Gastroesophageal sphincter (tissue), 3 donors: ENCODE measurements at regions not wholly inside any gene's neighbourhood (a gene's known extent, or its start where the extent isn't known, plus 50 kb on each side); places are given as distances from the start of the nearest gene placed in this dataset.

Experiments
- CTCF ChIP-seq, 4 experiments: fragments of 200-600 bp in 2 of 4; fragments of 450-650 bp in 2 of 4; sonication (generic) in 1 of 4; IDR thresholded peaks; one replicate each; pipeline ENCODE4 v1.5.1; 2017 to 2019; ENCODE audit warnings: antibody characterized with exemption in 4 of 4, mild to moderate bottlenecking in 2 of 4, moderate library complexity in 2 of 4
- POLR2A ChIP-seq, 2 donors: fragments of 450-650 bp; IDR thresholded peaks; one replicate each; pipeline ENCODE4 v1.6.1; 2017; ENCODE audit warnings: antibody characterized with exemption in 2 of 2, mild to moderate bottlenecking in 2 of 2, moderate library complexity in 1 of 2

- TF ChIP-seq CTCF (IDR thresholded peaks at IDR 0.05) = no peak
- no peak for TF ChIP-seq POLR2A (IDR thresholded peaks at IDR 0.05)
Measured at GRCh38 chrX:63525491-63525890, 174.4 kb upstream of the SPIN4 start.
